GM18873 (cell line): ENCODE measurements at regions not wholly inside any gene's neighbourhood (a gene's known extent, or its start where the extent isn't known, plus 50 kb on each side); places are given as distances from the start of the nearest gene placed in this dataset.
A peak's percentile ranks its signal among the peaks of the same experiment; 100 is the strongest.

ENCODE experiments used
- ATAC-seq: cut with Tn5 transposase; IDR thresholded peaks from one replicate; pipeline ENCODE4 v1.9.1; 2021; ENCODE audit warnings: mild to moderate bottlenecking, moderate library complexity, moderate number of reproducible peaks; ENCODE audit not compliant: unreplicated experiment, low FRiP score

GRCh38 chr10:10845826-10846503 is 171.7 kb upstream of the CELF2 start:
- no peak for ATAC-seq

GRCh38 chr10:10846504-10846900 is 171.2 kb upstream of the CELF2 start:
- ATAC-seq: no peak

GRCh38 chr10:10847387-10847786 is 170.3 kb upstream of the CELF2 start:
- ATAC-seq: no peak

DNA sequence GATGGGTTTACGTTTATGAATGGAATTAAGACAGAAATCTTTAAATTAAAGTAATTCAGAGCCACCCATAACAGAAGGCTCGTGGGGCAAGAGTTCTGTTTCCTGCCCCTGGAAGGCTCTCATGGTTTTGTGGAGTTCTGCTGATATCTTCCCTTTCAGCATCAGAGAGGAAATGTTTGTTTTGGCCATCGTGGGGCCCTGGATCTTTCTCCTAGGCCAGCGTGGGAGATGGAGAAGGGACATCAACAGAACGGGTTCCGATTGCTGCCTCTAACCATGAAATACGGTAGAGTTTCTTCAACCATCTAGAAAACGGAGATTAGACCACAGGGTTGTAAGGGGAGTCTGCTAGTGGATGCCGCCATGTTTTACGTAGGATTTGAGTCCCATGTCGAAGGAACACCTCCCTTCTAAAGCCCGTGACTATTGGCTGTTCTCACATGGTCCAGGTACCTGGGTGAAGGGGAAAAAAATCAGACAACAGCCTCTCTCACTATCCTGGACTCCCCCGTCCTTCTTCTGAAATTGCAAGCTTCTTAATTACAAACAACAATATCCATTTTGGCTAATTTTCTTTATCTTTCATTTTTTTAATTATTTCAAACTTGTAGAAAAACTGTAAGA is 169.1 kb upstream of the CELF2 start:
- no peak for ATAC-seq

GRCh38 chr10:10849306-10849705 is 168.4 kb upstream of the CELF2 start:
- no peak for ATAC-seq

- ATAC-seq: no peak
Observed at GRCh38 chr10:10850214-10850613, 167.5 kb upstream of the CELF2 start.

GRCh38 chr10:10852464-10852863 is 165.2 kb upstream of the CELF2 start:
- no peak for ATAC-seq

- no peak for ATAC-seq
Observed at GRCh38 chr10:10853954-10854353, 163.7 kb upstream of the CELF2 start.

- ATAC-seq: no peak
Observed at GRCh38 chr10:10854725-10855124, 162.9 kb upstream of the CELF2 start.

DNA sequence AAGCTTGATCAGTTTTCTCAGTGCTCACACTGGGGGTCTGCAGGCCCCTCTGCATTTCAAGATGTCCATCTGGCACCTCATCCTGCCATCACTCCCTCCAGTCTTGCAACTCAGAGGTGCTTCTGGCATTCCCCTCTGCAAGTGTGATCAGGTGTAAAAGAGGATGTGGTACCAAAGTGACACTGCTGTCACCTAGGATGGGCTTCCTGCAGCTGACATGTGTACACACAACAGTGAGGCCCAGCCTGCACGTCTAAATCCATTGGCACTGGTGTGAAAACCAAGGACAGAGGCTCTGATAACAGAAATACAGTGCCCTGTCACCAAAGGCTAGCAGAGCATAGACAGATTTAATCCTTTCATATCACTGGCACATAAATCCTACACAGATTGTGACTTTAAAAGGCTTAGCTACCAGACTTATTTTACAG is 162.5 kb upstream of the CELF2 start:
- no peak for ATAC-seq

DNA sequence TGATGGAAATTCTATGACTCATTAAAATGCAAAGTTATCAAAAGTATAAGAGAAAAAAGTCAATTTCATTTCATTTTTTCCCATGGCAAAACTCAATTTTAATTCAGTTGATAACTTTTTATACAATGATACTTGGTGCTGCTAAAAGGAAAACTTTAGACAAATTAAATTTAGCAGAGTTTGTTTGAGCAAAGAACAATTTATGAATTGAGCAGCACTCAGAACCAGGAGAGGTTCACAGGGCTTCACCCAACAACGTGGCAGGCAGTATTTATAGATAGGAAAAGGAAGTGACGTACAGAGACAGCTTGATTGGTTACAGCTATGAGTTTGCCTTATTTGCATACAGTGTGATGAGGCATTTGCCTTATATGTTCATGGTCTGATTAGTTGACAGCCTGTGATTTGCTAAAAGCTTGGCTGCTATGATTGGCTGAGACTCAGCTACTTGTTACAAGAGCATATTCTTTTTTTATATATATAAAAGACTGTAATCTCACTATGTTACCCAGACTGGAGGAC is 157.2 kb upstream of the CELF2 start:
- ATAC-seq: no peak

GRCh38 chr10:10865303-10865702 is 152.4 kb upstream of the CELF2 start:
- ATAC-seq: no peak

DNA sequence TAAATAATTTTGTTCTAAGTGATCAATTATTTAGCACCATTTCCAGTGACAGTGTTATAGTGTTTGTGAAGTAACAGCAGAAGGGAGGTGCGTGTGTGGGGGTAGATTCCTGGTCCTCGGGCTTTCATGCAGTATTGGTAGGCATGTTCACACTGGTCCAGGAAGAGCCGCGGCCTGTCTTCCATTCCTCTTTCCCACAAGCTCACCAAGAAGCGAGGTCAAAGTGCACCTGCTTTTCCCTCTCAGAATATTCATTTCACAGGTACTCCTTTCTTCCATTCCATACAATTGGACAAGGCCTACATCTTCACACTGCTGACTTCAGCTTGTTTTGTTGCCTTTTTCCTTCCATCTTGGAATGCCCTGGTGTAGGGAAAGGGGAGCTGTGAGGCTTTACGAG is 151.8 kb upstream of the CELF2 start:
- no peak for ATAC-seq

DNA sequence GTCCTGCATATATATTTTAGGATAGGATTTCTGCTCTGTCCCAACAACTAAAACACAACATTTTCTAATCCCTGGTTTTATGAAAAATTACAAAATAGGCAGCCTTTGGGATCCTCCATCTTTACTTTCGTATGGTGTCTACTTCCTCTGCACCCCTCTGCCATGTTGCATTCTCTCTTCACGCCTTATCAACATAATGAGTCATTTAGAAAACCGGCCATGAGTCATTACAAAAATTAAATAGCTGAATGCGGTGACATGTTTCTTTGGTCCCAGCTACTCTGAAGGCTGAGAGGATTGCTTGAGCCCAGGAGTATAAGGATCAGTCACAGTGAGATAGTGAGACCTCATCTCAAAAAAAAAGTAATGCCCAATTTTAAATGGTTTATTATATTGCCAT is 148.1 kb upstream of the CELF2 start:
- ATAC-seq: peak; percentile 88

DNA sequence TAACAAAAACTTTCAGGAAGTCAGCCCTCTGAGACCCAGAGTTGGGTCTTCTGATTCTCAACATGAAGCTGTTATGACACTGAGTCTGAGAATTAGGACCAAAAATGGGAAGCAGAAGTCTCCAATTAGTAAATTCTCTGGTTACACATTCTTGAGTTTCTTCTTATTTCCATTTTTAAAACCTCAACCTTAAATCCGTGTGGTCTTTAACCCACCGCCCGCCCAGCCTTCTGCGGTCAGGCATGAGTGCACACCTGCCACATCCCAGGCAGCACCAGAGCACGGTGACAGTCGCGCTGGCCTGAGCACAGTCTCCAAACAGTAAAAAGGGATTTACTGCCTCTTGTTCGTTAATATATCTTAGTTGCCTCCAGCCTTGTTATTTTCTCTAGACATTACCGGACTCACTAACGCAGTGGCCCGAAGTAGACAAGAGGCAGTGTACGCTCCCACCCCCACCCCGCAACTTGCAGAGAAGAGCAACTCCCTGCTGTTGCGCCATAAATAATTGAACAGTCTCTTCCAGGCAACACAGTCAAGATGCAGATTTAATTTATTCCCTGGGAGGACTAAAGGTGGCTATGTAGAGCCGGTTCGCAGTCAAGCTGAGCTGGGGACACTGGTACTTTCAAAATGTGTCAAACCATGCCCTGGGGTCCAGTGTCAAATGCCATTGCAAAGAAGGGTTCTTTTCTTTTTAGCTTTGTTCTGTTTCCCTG is 147.0 kb upstream of the CELF2 start:
- ATAC-seq: peak; percentile 45

DNA sequence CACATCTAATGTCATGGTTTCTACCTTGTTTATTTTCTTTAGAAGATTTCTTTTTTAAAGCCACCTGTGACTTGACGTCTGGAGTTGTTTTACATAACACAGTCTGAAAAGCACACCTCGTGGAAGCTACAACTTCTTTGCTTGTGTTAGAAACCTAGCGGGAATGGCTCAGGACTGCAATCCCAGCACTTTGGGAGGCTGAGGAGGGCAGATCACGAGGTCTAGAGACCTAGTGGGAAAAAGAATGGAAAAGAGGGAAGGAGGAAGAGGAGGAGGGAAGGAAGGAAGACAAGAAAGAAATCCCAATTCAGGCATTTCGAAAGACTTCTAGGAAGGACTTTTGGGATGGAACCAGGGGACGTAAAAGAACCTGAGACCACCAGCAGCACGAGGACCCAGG is 146.3 kb upstream of the CELF2 start:
- no peak for ATAC-seq

DNA sequence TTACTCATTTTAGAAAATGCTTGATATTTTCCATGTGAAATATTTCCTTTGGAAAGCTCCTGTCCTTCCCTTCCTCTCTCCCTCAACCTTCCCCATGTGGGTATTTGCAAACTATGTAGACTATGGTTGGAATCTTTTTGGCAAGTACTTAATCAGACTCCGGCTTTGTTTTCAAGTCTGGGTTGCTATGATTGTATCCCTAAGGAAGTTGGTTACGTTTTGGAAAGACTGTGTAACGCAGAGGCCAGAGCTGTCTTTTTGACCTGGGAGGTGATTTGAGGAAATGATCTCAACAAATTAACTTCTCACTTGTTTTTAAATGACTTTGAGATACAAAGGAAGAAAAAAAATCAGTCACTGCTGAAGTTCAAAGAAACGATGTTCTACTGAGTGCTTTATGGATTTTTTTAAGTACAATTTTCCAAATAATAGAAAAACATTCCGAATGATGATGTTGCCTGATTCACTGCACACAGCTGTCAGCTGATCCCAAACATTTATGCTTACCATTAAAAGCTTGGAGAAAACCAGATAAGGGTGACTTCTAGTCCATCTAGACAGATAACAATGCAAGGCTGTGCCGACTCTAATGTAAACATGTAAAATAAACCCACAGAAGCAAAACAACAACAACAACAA is 145.5 kb upstream of the CELF2 start:
- no peak for ATAC-seq

GRCh38 chr10:10872764-10873163 is 144.9 kb upstream of the CELF2 start:
- ATAC-seq: no peak

DNA sequence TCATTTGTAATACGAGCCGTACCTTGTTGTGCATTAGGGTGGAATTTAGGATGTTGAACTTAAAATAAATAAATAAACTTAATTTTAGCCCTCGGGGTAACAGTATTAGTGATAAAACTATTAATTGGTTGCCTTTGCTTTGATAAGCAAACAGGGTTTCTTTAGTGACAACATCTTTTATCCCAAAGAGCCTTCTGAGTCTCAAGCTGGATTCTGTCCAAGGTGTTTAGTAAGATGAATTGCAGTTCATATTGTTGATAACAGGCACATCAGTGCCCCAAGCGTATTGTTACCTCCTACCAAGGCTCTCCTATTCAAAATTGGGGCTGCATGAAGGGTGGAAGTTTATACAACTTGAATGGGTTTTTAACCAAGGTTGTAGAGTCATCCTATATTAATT is 144.4 kb upstream of the CELF2 start:
- no peak for ATAC-seq

GRCh38 chr10:10873915-10874314 is 143.8 kb upstream of the CELF2 start:
- ATAC-seq: no peak

GRCh38 chr10:10878963-10879362 is 138.7 kb upstream of the CELF2 start:
- ATAC-seq: no peak
